HepG2 (cell line): ENCODE measurements at regions not wholly inside any gene's neighbourhood (a gene's known extent, or its start where the extent isn't known, plus 50 kb on each side); places are given as distances from the start of the nearest gene placed in this dataset.

Experiments
- ATAC-seq: fragments of 200-7000 bp; cut with Tn5 transposase; 3 replicates; pipeline ENCODE4 v1.9.1; 2020; ENCODE audit warnings: mild to moderate bottlenecking, moderate library complexity
- BruUV-seq: library from RNA; stranded (reverse); fragments of 400-500 nt; replicated peaks from 2 replicates; lab custom pipeline; 2021; lab: Mats Ljungman, UMichigan
- CTCF ChIA-PET: fragments of 300-600 bp; formaldehyde crosslinking; extraction: SDS; loops from one replicate; lab custom pipeline; 2021; ENCODE audit warnings: low total read pairs, inconsistent platforms, low intra/inter-chr PET ratio; lab: Yijun Ruan, JAX
- POLR2A ChIA-PET: fragments of 350-600 bp; sonication (Branson Sonifier 250); formaldehyde crosslinking; loops from one replicate; lab custom pipeline; 2020; ENCODE audit warnings: antibody characterized with exemption, inconsistent platforms; lab: Yijun Ruan, JAX
- DNase-seq: peaks from one replicate; pipeline ENCODE4 v3.0.0-alpha.2; 2015; ENCODE audit warnings: low spot score
- FAIRE-seq: peaks from 3 replicates; lab custom pipeline; 2011; peaks lifted over from hg19 to GRCh38; lab: Jason Lieb, UNC
- H2AFZ ChIP-seq: one replicate; pipeline ENCODE4 v1.6.1; 2011; ENCODE audit warnings: low read length, inconsistent platforms
- H3K27ac ChIP-seq: fragments of 300-600 bp; 3 replicates; pipeline ENCODE4 v1.8.0; 2011; ENCODE audit warnings: mixed run types, mild to moderate bottlenecking, mixed read lengths, low read length, inconsistent platforms; ENCODE audit not compliant: insufficient read depth; ENCODE audit errors: extremely low read length
- H3K27me3 ChIP-seq, 2 experiments: fragments of 200-600 bp in 1 of 2; 2 replicates in 1 of 2; 3 replicates in 1 of 2; pipeline versions ENCODE4 v1.6.0 to v1.8.0; 2011; ENCODE audit warnings: low read length in 2 of 2, mild to moderate bottlenecking in 2 of 2, moderate library complexity in 2 of 2, inconsistent platforms in 1 of 2; ENCODE audit not compliant: insufficient read depth in 2 of 2, control insufficient read depth in 1 of 2
- H3K36me3 ChIP-seq, 2 experiments: fragments of 200-600 bp in 1 of 2; replicated peaks in 1 of 2; 2 replicates in 1 of 2; 3 replicates in 1 of 2; pipeline versions ENCODE4 v1.5.1 to v1.8.0; 2011; ENCODE audit warnings: low read length in 2 of 2, inconsistent platforms in 1 of 2; ENCODE audit not compliant: insufficient read depth in 2 of 2, control insufficient read depth in 1 of 2
- H3K4me1 ChIP-seq: 2 replicates; pipeline ENCODE4 v1.5.1; 2012; ENCODE audit warnings: low read length, inconsistent platforms; ENCODE audit not compliant: insufficient read depth
- H3K4me2 ChIP-seq: 2 replicates; pipeline ENCODE4 v1.6.0; 2011; ENCODE audit warnings: low read depth, low read length, inconsistent platforms
- H3K4me3 ChIP-seq, 3 experiments: fragments of 200-600 bp in 1 of 3; sonication (generic), shearing (Covaris generic) in 1 of 3; replicated peaks in 1 of 3; 2 replicates each; pipeline ENCODE4 v1.5.1; 2011 to 2016; ENCODE audit warnings: low read length in 3 of 3, inconsistent platforms in 2 of 3, low read depth in 2 of 3, mild to moderate bottlenecking in 2 of 3, control low read depth in 1 of 3, mixed read lengths in 1 of 3; ENCODE audit not compliant: insufficient read depth in 1 of 3
- H3K79me2 ChIP-seq: one replicate; pipeline ENCODE4 v1.6.1; 2011; ENCODE audit warnings: low read length, inconsistent platforms; ENCODE audit not compliant: insufficient read depth
- H3K9ac ChIP-seq: 2 replicates; pipeline ENCODE4 v1.6.0; 2011; ENCODE audit warnings: mild to moderate bottlenecking, low read depth, low read length, inconsistent platforms; ENCODE audit not compliant: insufficient read depth
- H3K9me3 ChIP-seq: 2 replicates; pipeline ENCODE4 v1.5.1; 2012; ENCODE audit warnings: mild to moderate bottlenecking, low read length
- H4K20me1 ChIP-seq: 2 replicates; pipeline ENCODE4 v1.6.0; 2011; ENCODE audit warnings: inconsistent platforms, mild to moderate bottlenecking, low read length, moderate library complexity; ENCODE audit not compliant: insufficient read depth
- FOXA3 ChIP-seq: IDR thresholded peaks from 2 replicates; pipeline ENCODE4 v1.6.1; 2016; ENCODE audit warnings: missing genetic modification reagents, missing compliant biosample characterization
- KMT2A ChIP-seq: sonication (generic); formaldehyde crosslinking; IDR thresholded peaks from 2 replicates; pipeline ENCODE4 v1.4.0; 2020; ENCODE audit warnings: missing genetic modification reagents
- LCORL ChIP-seq, 2 experiments: fragments of 450-650 bp in 1 of 2; sonication (generic) in 1 of 2; formaldehyde crosslinking in 1 of 2; IDR thresholded peaks; 2 replicates each; pipeline versions ENCODE4 v1.5.0 to v1.6.1; 2017 to 2020; ENCODE audit warnings: antibody characterized with exemption in 1 of 2, missing genetic modification reagents in 1 of 2
- MTA3 ChIP-seq: sonication (generic); formaldehyde crosslinking; IDR thresholded peaks from 2 replicates; pipeline ENCODE4 v1.4.0; 2020; ENCODE audit warnings: missing genetic modification reagents
- SMAD3 ChIP-seq: sonication (generic); formaldehyde crosslinking; IDR thresholded peaks from 2 replicates; pipeline ENCODE4 v1.4.0; 2020; ENCODE audit warnings: missing genetic modification reagents
- SOX13 ChIP-seq, 3 experiments: fragments of 450-650 bp in 1 of 3; sonication (generic) in 1 of 3; formaldehyde crosslinking in 1 of 3; IDR thresholded peaks in 2 of 3; conservative IDR thresholded peaks in 1 of 3; 2 replicates each; pipeline versions ENCODE4 v1.5.0 to v1.6.1; 2016 to 2020; ENCODE audit warnings: antibody characterized with exemption in 1 of 3, mild to moderate bottlenecking in 1 of 3, missing compliant biosample characterization in 1 of 3, missing genetic modification reagents in 1 of 3, moderate library complexity in 1 of 3
- ZNF382 ChIP-seq: sonication (generic); formaldehyde crosslinking; IDR thresholded peaks from 2 replicates; pipeline ENCODE4 v1.5.0; 2020; ENCODE audit warnings: missing genetic modification reagents, mild to moderate bottlenecking, borderline replicate concordance
- ZNF564 ChIP-seq: sonication (generic); formaldehyde crosslinking; IDR thresholded peaks from 2 replicates; pipeline ENCODE4 v1.8.1; 2023; ENCODE audit warnings: mild to moderate bottlenecking, missing genetic modification reagents
- WGBS: methylation state at CpG from one replicate; pipeline ENCODE4 v1.1.6; 2017; ENCODE audit warnings: low lambda C conversion rate; 5-methylcytosine and 5-hydroxymethylcytosine counted together
- in situ Hi-C: cut with HindIII; loops from 2 replicates; pipeline ENCODE4 v1.10.0; 2017; ENCODE audit warnings: low pct_unique_long_range_greater_than_20kb; ENCODE audit not compliant: extremely low pct_ligation_motif_present
- intact Hi-C: fragments of 100-400 bp; cut with micrococcal nuclease; formaldehyde crosslinking; loops from one replicate; pipeline ENCODE4 v1.10.0; 2022; ENCODE audit not compliant: unreplicated experiment
- TF ChIP-seq, protein P1 (sequence below): sonication (generic); formaldehyde crosslinking; IDR thresholded peaks from 2 replicates; pipeline ENCODE4 v1.4.0; 2020; ENCODE audit warnings: mild to moderate bottlenecking, missing genetic modification reagents
- TF ChIP-seq, protein P2 (sequence below): sonication (generic); formaldehyde crosslinking; IDR thresholded peaks from 2 replicates; pipeline ENCODE4 v1.8.1; 2023; ENCODE audit warnings: mild to moderate bottlenecking, moderate library complexity, missing genetic modification reagents

DNA sequence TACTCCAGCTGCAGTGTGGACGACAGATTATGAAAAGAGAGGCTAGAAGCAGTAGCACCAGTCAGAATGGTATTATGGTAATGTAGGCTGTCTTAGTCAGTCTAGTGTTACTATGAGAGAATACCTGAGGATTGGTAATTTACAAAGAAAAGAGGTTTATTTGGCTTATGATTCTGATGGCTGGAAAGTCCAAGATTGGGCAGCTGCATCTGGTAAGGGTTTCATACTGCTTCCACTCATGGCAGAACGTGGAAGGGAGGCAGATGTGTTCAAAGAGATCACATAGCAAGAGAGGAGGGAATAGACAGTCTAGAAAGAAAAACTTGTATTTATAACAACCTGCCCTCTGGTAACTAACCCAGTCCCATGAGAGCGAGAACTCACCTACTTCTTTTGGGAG is 77.3 kb upstream of the NAV2 start:
- no peaks in the 10 kb centered on the region for H4K20me1 ChIP-seq
- 0 out of 2 replicates have a peak, but pooled peaks have one; percentile 29 for TF ChIP-seq ZNF564 (CRISPR knock-in tag)
- TF ChIP-seq, protein P1, sequence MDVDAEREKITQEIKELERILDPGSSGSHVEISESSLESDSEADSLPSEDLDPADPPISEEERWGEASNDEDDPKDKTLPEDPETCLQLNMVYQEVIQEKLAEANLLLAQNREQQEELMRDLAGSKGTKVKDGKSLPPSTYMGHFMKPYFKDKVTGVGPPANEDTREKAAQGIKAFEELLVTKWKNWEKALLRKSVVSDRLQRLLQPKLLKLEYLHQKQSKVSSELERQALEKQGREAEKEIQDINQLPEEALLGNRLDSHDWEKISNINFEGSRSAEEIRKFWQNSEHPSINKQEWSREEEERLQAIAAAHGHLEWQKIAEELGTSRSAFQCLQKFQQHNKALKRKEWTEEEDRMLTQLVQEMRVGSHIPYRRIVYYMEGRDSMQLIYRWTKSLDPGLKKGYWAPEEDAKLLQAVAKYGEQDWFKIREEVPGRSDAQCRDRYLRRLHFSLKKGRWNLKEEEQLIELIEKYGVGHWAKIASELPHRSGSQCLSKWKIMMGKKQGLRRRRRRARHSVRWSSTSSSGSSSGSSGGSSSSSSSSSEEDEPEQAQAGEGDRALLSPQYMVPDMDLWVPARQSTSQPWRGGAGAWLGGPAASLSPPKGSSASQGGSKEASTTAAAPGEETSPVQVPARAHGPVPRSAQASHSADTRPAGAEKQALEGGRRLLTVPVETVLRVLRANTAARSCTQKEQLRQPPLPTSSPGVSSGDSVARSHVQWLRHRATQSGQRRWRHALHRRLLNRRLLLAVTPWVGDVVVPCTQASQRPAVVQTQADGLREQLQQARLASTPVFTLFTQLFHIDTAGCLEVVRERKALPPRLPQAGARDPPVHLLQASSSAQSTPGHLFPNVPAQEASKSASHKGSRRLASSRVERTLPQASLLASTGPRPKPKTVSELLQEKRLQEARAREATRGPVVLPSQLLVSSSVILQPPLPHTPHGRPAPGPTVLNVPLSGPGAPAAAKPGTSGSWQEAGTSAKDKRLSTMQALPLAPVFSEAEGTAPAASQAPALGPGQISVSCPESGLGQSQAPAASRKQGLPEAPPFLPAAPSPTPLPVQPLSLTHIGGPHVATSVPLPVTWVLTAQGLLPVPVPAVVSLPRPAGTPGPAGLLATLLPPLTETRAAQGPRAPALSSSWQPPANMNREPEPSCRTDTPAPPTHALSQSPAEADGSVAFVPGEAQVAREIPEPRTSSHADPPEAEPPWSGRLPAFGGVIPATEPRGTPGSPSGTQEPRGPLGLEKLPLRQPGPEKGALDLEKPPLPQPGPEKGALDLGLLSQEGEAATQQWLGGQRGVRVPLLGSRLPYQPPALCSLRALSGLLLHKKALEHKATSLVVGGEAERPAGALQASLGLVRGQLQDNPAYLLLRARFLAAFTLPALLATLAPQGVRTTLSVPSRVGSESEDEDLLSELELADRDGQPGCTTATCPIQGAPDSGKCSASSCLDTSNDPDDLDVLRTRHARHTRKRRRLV, result no peak
- no peaks in the 10 kb centered on the region for H3K36me3 ChIP-seq
- no peaks in the 10 kb centered on the region for H3K4me1 ChIP-seq
- DNase-seq (no peak), FAIRE-seq (no peak), ATAC-seq (no peak)
- in situ Hi-C loops (no loop called here), intact Hi-C loops (no loop called here)
- no peak overlapping the region for H3K9ac ChIP-seq
- H3K4me3 ChIP-seq, result no peak overlapping the region
- H3K27ac ChIP-seq, result no peak overlapping the region
- peaks cover 1 to 32% of the 10 kb centered on the region in 2 experiments; a peak in 3 of 5 replicates for H3K27me3 ChIP-seq
- CTCF ChIA-PET, result no interaction called here
- H3K4me2 ChIP-seq, result no peak overlapping the region
- H3K79me2 ChIP-seq, result no peaks in the 10 kb centered on the region
- POLR2A ChIA-PET, result no interaction called here
- no TSS peak for BruUV-seq
- WGBS, result 0% methylated on average over 3 of the region's 3 CpGs
- H3K9me3 ChIP-seq, result no peaks in the 10 kb centered on the region
- no peak overlapping the region for H2AFZ ChIP-seq

DNA sequence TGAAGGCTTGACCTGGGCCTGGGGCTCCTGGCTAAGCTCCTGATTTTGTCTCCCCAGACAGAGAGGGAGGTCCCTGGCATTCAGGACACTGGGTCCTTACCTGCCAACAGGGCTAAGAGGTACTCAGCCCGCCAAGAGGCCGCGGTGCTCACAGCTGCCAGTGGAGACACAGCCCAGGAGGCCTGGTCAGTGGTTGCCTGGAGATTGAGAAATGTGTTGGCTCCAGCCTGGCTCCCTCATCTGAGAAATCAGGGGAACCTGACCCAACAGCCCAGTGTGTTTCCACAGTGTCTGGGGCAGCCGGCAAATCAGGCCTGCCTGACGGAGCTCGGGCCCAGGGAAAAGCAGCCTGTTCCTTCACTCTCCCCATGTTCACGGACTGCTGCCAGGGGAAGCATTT is 79.4 kb upstream of the NAV2 start:
- Histone ChIP-seq H4K20me1 (no peaks in the 10 kb centered on the region), H3K9me3 (no peaks in the 10 kb centered on the region), H3K4me1 (no peaks in the 10 kb centered on the region), H3K4me2 (no peak overlapping the region), H3K27ac (no peak overlapping the region), H3K9ac (no peak overlapping the region), H2AFZ (no peak overlapping the region), H3K79me2 (no peaks in the 10 kb centered on the region)
- intact Hi-C loops (no loop called here), in situ Hi-C loops (no loop called here)
- WGBS, result 11% methylated on average over 3 of the region's 7 CpGs
- CTCF ChIA-PET, result no interaction called here
- BruUV-seq, result no TSS peak
- POLR2A ChIA-PET, result no interaction called here
- ATAC-seq, result no peak
- DNase-seq, result no peak
- TF ChIP-seq FOXA3 (CRISPR knock-in tag) (no peak), KMT2A (CRISPR knock-in tag) (no peak), SOX13 (IDR thresholded peaks at IDR 0.05) (no peak), SOX13 (CRISPR knock-in tag; conservative IDR thresholded peaks at IDR 0.05 in 1 of 2, IDR thresholded peaks at IDR 0.05 in 1 of 2) (no peak), ZNF382 (CRISPR knock-in tag) (no peak), LCORL (IDR thresholded peaks at IDR 0.05) (no peak), LCORL (CRISPR knock-in tag; IDR thresholded peaks at IDR 0.05) (no peak), SMAD3 (CRISPR knock-in tag) (no peak), MTA3 (no peak)
- TF ChIP-seq, protein P2, sequence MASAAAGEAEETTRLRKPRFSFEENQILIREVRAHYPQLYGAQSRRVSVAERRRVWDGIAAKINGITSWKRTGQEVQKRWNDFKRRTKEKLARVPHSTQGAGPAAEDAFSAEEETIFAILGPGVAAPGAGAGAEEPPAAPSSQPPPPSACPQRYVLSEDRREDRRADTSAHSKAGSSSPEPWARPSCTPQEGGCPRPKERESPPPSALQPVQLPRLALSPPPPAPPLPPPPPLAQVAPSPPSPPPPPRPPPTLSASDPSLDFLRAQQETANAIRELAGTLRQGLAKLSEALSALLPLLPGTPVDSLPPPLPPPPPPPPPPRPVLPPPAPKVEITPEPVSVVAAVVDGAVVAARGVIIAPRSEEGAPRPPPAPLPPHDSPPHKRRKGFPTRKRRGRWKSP (CRISPR knock-in tag), result no peak
- TF ChIP-seq, all 625 proteins: peak for 0
- peaks cover 1 to 35% of the 10 kb centered on the region in 2 experiments; a peak in 3 of 5 replicates for H3K27me3 ChIP-seq
- no peak overlapping the region for H3K4me3 ChIP-seq
- H3K36me3 ChIP-seq, result no peaks in the 10 kb centered on the region
- FAIRE-seq, result no peak
